ENCODE measurements at regions not wholly inside any gene's neighbourhood (a gene's known extent, or its start where the extent isn't known, plus 50 kb on each side); places are given as distances from the start of the nearest gene placed in this dataset.
A peak's percentile ranks its signal among the peaks of the same experiment; 100 is the strongest.

DNA sequence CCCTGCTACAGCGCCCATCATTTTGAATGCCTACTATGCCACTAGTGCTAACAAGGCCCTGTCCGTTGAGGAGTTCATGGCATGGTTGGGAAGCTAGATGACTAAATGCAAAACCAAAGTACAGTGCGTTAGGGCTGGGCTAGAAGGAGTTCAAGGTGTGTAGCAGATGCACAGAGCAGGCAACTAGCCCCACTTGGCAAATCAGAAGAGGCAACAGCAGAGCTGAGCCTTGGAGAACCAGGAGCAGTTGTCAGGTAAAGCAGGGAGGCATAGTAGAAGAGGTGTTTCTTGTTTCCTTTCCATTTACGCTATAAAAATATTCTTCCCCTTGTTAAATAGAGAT is 146.6 kb upstream of the CPEB2 start:
- DNase-seq (ENCODE audit: extremely low read depth in 1 of 2, low read depth in 1 of 2): no peak

DNA sequence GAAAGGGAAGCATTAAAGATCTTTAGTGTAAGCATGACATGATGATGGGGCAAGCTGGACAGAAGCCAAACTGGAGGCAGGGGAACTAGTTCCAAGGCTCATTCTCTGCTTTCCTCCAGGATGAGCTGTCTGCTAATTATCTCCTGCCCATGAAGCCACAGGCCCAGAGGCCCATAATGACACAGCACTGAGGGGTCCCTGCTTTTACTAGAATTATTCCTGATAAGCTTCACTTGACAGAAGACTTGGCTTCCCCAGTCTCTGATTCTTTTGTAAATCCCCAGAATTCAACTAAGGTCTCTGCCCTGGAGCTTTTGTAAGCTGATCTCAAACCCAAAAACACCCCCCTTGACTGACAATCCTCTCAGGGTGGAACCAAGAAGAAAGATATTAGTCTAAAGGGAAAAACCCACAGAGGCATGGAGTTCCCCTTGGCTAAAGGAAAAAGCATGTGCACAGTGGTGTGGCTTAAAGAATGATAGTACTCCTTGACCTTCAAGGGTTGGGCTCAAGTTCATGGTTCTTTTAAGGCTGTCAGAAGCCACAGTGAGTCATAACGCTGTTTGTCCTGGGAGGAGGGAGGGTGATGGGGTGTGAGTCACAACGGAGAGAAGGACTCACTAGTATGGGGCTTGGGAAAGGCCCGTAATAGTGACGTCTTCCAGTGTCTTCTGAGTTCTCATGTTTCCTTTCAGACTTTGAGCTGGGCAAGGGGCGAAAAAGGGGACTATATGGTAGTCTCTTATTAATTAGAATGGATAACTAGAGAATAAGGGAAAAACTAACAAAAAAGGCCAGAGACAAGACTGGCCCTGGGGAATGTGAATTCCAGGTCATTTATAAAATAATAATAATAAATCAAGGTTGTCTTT is 146.0 kb upstream of the CPEB2 start:
- peak; percentile 29 to 64 for DNase-seq (ENCODE audit: extremely low read depth in 1 of 2, low read depth in 1 of 2)

DNA sequence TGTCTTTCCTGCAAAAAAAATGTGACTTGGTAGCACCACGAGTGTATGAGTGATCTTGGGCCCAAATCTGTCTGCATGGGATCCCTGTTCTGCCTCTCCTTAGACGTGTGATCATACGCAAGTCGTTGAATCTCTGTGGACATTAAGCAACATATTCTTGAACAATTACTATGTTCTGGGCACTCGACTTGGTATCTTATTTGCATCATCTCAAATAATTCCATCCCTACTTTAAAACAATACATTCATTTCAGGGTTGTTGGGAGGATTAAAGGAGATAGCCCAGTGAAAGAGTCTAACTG is 145.4 kb upstream of the CPEB2 start:
- no peak for DNase-seq (ENCODE audit: extremely low read depth in 1 of 2, low read depth in 1 of 2)

DNA sequence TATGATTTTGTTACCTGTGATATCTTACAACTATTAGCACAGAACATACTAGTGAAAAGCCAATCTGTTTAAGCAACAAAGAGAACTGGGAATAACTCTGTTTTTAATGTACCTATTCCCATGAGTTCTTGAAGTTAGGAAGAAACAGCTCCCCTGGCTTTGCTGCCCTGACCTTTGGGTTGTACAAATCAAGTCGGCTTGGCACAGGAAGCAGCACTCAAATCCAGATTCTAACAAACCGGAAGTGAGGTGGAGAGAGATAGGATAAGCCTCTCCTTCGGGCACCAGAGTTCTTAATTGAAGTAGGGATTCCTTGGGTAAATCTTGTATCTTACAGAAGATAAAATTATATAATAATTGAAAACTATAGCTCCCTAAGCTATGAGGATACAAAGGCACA is 144.8 kb upstream of the CPEB2 start:
- no peak for DNase-seq (ENCODE audit: extremely low read depth in 1 of 2, low read depth in 1 of 2)

DNA sequence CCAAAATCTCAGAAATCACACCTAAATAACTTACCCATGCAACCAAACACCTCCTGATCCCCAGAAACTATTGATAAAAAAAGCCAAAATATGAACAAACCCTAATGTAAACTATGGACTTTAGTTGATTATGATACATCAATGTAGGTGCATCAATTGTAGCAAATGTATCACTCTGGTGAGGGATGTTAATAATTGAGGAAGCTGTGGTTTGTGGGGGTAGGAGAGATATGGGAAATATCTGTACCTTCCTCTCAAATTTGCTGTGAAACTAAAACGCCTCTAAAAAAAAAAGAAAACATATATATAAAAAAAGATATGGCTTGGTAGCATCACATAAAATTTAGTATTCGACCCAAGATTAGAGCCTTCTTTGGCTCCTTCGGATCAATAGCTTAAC is 144.3 kb upstream of the CPEB2 start:
- DNase-seq (ENCODE audit: extremely low read depth in 1 of 2, low read depth in 1 of 2): no peak

DNA sequence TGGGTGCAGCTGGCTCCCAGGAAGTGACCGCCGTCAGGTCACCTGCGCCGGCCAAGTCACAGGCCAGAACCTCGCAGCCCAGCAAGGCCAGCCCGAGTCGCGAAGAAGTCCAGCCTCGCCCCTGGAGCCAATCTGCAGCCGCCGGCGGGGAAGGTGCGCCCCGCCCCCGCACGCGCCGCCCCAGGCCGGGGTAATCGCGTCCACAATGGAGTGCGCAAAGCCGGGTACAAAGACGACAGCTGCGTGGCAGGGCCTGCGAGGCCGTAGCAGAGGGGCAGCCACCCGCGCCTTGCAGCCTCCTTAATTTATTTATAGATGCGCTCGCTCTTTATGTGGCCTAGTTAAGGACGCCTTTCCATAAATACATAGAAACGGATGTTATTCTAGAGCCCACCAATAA is 139.4 kb upstream of the CPEB2 start:
- no peak for DNase-seq (ENCODE audit: extremely low read depth in 1 of 2, low read depth in 1 of 2)

DNA sequence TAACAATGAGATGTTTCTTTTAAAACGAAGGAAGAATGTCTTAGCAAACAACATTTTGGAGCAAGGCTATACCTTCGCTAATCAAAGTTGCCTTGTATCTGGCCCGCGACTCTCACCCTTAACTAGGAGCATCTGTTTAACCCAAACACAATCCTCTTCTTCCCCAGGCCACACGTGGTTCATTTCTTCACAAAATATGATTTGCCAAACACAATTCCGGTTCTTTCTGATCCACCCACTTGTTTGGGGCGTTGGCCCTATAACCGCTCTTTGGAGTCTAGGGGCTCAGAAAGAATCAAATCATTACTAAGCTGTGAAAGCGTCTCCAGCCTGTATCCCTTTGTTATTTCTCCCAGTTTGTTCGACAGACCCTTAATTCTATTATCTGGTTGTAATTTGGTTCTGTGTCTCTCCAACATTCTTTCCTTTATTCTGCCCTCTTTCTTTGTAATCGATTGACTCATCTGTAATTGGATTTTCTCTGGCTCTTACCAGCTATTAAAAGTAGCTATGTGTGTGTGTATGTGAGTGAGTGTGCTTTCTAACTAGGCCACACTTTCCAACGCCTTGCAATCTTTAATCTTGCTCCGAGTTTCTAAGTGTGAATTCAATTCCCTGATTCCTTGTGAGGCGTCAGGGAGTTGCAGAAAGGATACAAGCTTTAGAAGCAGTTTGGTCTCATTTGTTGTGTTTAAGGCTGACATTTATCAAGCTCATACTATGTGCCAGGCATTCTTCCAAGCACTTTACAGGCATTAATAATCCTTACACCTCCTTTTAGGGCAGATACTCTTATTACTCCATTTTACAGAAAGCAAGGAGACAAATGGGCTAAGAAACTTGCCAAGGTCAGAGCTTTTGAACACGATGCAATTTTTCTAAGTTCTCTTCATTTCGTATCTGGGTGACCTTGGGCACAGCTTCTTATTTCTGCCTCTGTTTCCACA is 138.6 kb upstream of the CPEB2 start:
- no peak for DNase-seq (ENCODE audit: extremely low read depth in 1 of 2, low read depth in 1 of 2)

DNA sequence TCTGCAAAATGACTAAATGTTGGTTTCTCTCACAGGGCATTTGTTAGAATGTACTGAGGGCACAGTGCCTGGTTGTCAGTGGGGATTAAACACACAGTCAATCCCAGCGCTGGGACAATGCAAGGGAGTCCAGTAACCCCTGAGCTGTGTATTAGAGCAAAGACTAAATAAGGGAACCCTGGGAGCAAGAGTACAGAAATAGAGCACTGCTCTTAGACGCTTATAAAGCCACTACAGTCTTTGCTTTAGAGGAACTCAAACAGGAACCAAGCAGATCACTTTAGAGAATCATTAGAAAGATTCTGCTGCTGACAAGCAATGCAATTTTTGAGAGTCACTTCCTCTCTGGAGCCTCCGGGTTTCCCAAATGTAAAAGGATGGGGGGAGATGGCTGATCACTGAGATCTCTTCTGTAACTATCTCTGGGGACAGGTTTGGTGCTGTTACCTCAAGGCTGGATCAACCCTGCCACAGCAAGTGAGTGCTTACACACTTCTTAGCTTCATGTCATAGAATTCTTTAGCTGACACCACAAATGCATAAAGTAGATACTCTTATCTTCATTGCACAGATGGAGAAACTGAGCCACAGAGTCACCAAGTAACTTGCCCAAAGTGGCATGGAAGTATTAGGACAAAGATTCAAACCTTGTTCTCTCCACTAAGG is 137.8 kb upstream of the CPEB2 start:
- no peak for DNase-seq (ENCODE audit: extremely low read depth in 1 of 2, low read depth in 1 of 2)

DNA sequence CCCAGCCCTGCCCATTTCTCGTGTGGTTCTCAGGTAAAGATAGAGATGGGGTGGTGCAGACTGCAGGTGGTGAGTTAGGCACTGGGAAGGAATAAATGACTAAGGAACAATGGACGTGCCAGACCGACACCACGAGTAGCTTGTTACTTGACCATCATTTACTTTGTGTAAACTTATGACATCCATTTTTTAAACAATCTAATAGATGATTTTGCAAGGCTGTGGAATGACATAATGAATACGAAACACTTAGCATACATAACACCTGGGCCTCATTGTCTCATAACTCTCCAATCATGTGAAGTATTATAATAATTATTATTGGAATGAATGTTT is 137.3 kb upstream of the CPEB2 start:
- DNase-seq (ENCODE audit: extremely low read depth in 1 of 2, low read depth in 1 of 2): no peak

DNA sequence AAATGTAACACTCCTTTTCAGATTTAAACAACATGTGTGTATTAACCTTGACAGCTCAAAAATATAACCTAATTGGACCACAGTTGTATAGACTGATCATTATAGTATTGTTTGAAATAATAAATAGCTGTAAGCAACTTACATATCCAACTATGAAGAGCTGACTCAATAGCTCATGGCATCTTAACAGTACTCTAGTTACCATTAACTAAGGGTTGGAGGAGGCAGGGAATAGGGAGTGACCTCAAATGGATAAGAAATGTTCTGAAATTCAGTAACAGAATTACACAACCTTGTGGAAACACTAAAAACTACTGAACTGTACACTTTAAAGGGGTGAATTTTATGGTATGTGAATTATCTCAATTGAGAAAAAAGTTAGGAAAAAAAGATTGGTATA is 136.5 kb upstream of the CPEB2 start:
- DNase-seq (ENCODE audit: extremely low read depth in 1 of 2, low read depth in 1 of 2): no peak

DNA sequence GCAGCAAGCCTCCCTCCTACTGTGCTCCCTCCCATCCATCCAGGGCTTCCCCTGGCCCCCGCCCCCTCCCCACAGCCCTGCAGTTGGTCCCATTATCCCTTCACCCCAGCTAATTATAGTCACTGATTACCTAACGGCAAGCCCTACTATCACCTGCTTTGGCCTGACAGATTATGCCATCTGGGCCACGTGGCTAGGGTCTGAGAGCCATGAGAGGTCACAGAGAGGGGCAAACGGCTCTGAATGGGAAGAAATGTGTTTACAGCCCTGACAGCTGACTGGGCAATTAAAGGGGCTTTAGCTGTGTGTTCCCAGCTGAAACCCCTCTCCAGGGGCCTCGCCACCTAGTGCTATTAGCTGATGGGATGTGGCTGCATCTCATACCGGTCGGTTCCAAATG is 134.4 kb upstream of the CPEB2 start:
- no peak for DNase-seq (ENCODE audit: extremely low read depth in 1 of 2, low read depth in 1 of 2)

DNA sequence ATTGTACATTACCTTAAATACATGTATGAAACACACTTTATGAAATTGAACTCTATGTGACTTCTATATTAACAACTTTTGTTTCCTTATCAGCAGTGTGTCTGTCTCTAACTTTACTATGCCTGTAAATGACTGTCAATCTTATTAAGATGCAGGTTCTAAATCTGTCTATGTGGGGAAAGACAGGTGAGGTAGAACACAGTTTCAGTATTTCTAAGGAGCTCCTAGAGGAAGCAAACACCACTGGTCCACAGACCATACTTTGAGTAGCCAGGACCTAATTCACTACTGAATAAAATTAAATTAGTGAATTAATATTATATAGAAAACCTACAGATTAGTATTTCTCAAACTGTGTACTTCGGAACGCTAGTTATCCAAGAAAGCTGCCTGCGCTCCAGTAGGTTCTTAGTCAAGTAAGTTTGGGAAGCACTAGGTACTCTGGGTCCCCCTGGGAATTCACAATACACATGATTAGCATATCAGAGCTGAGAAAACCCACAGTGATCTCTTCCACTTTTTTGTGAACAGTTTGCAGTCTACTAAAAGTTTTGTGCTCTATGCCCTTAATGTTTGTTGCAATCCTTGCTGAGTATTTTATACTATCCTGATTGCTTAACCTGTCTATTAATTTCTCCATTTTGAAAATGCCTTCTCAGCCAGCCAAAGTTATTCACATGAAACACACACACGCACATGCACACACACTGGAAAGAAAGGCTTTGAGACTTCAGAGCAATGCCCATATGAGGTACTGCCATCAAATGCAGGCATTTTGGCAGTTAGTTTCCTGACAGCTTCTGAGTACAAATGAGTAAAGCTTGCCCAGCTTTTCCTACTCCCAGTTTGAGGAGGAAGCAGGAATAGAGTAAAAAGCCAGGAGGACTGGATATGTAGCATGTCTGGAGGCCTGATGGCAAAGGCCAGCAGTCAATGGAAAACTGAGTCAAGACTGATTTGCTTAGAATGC is 133.6 kb upstream of the CPEB2 start:
- no peak for DNase-seq (ENCODE audit: extremely low read depth in 1 of 2, low read depth in 1 of 2)

DNA sequence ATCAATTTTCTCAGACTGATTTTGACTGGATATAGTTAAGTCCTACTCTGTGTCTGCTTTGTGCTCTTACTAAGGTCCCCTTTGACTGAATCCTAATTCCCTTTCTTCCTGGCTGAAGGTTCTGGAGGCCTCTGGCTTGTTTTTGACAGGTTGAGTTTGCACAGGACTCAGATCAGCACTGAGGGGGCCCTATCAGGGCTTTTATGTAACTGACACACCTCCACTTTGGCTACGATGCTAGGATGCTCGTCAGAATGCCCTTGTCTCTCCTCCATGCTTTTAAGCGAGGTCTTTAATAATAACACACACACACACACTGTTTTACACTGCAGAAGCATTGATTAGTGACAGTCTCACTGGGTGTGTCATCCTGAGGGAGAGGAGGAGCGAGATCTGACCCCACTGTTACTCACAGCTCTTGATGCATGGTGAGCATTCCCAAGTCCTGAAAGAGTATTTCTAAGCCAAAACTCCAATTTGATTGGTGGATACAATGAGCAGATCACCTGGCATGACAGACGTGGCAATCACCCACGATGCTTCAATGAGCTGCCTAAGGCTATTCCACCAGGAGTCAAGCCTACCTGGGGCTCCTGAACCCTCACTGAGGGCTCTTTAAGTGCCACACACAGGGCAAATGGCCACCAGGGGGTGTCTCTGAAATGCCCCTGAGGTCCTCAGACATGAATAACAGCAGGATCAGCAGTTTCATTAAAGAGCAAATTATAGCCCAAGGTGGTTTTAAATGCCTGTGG is 130.4 kb upstream of the CPEB2 start:
- no peak for DNase-seq (ENCODE audit: extremely low read depth in 1 of 2, low read depth in 1 of 2)

DNA sequence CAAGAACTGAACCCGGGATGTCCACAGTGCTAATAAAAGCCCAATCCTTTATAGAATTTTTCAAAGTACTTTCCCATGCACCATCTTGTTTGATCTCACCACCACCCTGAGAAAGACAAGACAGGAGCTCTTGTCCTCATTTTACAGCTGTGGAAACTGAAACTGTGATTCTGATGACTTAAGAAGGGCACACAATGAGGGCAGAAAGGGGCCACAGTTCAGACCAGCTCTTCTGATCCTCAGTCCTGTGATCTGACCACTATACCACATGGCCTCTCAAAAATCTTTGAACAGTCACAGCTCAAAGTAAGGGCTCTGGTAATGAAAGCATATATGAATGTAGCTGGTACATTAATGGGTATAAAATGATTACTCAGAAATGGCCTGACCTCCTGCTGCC is 127.3 kb upstream of the CPEB2 start:
- no peak for DNase-seq (ENCODE audit: extremely low read depth in 1 of 2, low read depth in 1 of 2)

DNA sequence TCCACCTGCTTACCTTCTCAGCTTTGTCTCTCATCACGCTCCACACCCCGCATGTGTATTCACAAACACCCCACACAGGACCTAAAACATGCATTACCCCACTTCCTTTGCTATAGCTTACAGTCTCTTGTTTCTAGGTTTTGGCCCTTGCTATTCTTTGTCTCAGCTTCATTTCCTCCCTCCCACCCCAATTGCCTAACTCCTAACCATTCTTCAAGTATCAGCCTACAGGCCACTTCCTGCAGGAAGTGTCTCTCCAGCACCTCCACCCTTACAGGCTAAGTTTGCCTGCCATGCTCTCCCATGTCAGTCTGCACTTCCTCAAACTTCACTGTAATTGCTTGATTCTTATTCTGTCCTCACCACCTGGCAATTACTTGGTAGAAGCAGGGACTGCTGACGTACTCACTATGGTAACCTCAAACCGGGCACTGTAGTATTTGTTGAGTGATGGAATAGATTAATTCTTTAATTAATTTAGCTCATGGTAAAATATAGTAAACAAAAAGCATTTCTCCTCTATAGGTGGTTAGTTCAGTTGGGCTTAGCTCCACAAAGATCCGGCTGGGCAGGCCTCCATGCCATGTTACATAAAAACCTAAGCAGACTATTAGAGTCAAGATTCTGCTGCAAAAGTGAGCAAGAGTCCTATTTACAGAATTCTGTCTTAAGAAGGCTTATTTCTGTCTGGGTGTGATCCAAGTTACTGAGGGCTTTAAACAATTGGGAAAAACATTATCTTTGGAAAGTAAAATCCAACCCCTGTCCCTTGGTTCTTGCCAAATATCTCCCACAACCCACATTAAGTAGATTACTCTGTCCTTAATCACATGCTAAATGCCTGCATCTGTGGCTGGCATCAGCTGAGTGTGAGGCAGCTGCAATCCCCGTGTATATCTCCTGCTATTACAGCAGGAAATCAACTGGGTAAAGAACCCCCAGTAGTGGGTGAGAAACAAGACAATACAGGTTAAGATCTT is 124.7 kb upstream of the CPEB2 start:
- no peak for DNase-seq (ENCODE audit: extremely low read depth in 1 of 2, low read depth in 1 of 2)

DNA sequence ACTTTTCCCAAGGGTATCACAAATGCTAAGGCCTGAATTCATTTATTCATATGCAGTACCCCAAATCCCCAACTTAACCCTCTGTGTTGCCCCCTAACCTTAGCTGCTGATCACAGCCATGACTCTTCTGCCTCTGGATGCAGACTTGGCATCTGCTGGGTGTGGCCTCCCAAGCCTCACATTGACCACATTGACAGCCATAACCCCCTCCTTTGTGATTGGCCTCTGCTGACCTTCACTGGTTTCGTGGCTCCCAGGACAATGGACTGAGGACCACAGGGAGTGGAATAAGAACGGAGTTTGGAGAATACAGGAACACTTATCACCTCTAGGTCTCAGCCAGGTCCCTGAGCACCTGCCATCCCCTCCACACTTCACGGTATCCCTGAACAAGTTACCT is 123.6 kb upstream of the CPEB2 start:
- no peak for DNase-seq (ENCODE audit: extremely low read depth in 1 of 2, low read depth in 1 of 2)

DNA sequence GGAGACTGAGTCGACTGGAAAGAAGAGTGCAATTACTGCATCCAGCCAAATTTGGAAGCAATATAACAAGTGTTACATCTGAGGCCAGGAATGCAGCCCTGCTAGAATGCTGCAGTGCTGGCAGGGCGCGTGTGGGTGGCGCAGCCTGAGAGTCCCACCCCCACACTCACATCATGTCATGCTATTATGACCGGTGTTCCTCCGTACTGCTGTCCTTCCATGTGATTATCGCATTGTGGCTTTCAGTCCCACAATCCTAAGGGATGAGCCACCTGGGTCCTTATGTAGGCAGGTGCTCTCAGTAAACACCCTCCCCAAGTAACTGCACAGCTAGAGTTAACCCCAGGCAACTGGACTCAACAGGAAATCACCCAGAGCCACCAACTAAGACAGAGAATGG is 122.6 kb upstream of the CPEB2 start:
- DNase-seq (ENCODE audit: extremely low read depth in 1 of 2, low read depth in 1 of 2): no peak

DNA sequence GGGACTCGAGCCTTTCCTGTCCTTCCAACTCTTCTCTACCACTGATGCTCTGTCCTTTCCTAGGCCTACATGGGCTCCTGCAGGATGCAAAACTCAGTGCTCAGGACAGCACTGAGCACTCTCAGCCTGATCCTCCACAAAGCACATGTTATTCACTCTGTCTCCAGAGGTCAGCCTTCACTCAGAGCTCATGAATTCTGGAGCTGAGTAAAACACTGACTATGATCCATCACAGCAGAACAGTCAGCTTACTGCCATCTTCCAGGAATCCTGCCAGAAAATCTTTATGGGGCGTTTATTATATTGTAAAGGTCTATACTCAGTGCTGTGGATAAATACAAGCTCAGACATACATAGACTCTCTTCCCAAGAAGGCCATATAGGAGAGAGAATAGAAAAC is 121.5 kb upstream of the CPEB2 start:
- DNase-seq (ENCODE audit: extremely low read depth in 1 of 2, low read depth in 1 of 2): no peak

DNA sequence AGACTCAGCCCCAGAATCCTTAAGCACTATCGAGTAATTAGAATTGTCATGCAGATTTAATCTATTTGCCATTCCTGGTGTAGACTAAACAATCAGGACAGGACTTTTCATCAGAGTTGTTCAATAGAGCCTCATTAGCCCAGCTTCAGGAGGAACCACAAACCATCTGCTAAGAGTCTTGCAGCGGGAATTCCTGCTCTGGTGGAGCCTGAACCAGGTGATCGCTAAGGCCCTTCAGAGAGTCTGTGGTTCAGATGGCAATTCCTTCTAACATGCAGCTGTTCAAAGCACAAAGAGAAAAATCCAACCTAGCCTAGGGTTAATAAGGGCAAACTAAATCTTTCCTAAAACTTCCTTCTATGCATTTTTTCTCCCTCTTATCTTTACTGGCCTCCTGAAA is 119.1 kb upstream of the CPEB2 start:
- DNase-seq (ENCODE audit: extremely low read depth in 1 of 2, low read depth in 1 of 2): no peak

All from stimulated activated CD8-positive, alpha-beta memory T cell treated with anti-CD3 and anti-CD28 coated beads, Interleukin-7, amount 100 ng/mL, for 48 hours (primary cell).